ENCODE measurements at regions not wholly inside any gene's neighbourhood (a gene's known extent, or its start where the extent isn't known, plus 50 kb on each side); places are given as distances from the start of the nearest gene placed in this dataset.

DNA sequence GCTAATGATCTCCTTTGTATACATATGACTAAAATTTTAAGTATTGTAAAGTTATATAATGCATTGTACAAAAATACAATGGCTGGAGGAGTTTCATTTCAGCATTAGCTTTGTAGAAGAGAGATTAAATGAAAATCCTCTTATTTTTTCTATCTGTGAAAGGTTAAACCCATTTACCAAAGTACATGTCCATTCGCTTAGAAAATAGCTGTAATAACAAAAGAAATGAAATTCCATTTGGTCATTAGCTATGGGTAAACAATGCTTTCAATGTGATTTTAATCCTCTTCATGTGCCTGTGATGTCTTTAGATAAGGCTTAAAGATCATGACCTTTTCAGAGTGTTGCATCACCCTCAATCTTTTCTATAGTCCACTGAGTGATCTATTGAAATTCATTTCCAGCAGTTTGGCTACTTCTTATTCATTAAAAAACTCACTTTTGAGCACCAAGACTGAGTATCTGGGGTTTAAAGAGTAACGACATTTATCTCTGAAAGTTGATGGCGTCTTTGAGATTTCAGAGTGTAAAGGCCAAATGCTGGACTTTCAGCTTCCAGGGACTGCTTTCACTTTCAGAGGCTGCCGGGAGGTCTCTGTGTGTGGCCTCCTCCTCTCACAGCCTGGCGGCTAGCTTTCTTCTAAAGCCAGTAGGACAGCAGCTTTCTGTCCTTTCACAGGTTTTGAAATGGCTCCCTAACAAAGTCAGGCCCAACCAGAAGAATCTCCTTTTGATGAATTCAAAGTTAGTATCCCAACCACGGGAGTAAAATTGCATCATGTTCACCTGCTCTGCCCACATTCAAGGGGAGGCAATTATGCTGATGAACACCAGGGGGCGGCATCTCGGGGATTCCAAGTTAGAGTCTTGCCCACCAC lies 701.4 kb upstream of the COBL start:
- POLR2A ChIA-PET: no interaction called here
- Histone ChIP-seq H3K4me3 (ENCODE audit: low read depth, low read length) (no peak overlapping the region; the same call in 1 of the 2 replicates), H3K4me1 (ENCODE audit: control insufficient read depth, insufficient read depth, low read length) (no peaks in the 10 kb centered on the region), H3K27ac (ENCODE audit: extremely low read depth, low read depth, low read length) (no peak overlapping the region), H3K36me3 (ENCODE audit: control insufficient read depth in 2 of 2, insufficient read depth in 1 of 2, low read length in 2 of 2) (no peaks in the 10 kb centered on the region), H3K9me3 (ENCODE audit: control insufficient read depth, insufficient read depth, low read depth, low read length) (no peaks in the 10 kb centered on the region)
- TF ChIP-seq ZNF433 (tag by site-specific recombination; IDR thresholded peaks at IDR 0.05; ENCODE audit: low read depth) (no peak), KLF16 (tag by site-specific recombination; IDR thresholded peaks at IDR 0.05) (no peak), ZNF707 (tag by site-specific recombination; IDR thresholded peaks at IDR 0.05) (no peak), ZNF133 (tag by site-specific recombination; IDR thresholded peaks at IDR 0.05) (no peak), ZNF600 (tag by site-specific recombination; IDR thresholded peaks at IDR 0.05) (no peak), HOXD13 (CRISPR knock-in tag; IDR thresholded peaks at IDR 0.05; ENCODE audit: borderline replicate concordance) (no peak), ZNF529 (tag by site-specific recombination; IDR thresholded peaks at IDR 0.05; ENCODE audit: insufficient replicate concordance) (no peak), ZNF10 (tag by site-specific recombination; IDR thresholded peaks at IDR 0.05) (no peak)
- TF ChIP-seq, protein P1, sequence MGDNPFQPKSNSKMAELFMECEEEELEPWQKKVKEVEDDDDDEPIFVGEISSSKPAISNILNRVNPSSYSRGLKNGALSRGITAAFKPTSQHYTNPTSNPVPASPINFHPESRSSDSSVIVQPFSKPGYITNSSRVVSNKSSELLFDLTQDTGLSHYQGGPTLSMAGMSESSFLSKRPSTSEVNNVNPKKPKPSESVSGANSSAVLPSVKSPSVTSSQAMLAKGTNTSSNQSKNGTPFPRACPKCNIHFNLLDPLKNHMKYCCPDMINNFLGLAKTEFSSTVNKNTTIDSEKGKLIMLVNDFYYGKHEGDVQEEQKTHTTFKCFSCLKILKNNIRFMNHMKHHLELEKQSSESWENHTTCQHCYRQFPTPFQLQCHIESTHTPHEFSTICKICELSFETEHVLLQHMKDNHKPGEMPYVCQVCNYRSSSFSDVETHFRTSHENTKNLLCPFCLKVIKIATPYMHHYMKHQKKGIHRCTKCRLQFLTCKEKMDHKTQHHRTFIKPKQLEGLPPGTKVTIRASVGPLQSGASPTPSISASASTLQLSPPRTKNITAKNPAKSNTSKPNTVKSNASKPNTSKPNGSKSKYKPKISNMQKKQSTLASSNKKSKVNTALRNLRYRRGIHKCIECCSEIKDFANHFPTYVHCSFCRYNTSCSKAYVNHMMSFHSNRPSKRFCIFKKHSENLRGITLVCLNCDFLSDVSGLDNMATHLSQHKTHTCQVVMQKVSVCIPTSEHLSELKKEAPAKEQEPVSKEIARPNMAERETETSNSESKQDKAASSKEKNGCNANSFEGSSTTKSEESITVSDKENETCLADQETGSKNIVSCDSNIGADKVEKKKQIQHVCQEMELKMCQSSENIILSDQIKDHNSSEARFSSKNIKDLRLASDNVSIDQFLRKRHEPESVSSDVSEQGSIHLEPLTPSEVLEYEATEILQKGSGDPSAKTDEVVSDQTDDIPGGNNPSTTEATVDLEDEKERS (tag by site-specific recombination; IDR thresholded peaks at IDR 0.05): no peak
- TF ChIP-seq, protein P2, sequence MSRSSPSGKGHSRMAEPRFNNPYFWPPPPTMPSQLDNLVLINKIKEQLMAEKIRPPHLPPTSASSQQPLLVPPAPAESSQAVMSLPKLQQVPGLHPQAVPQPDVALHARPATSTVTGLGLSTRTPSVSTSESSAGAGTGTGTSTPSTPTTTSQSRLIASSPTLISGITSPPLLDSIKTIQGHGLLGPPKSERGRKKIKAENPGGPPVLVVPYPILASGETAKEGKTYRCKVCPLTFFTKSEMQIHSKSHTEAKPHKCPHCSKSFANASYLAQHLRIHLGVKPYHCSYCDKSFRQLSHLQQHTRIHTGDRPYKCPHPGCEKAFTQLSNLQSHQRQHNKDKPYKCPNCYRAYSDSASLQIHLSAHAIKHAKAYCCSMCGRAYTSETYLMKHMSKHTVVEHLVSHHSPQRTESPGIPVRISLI (tag by site-specific recombination; IDR thresholded peaks at IDR 0.05): no peak
- TF ChIP-seq, protein P3, sequence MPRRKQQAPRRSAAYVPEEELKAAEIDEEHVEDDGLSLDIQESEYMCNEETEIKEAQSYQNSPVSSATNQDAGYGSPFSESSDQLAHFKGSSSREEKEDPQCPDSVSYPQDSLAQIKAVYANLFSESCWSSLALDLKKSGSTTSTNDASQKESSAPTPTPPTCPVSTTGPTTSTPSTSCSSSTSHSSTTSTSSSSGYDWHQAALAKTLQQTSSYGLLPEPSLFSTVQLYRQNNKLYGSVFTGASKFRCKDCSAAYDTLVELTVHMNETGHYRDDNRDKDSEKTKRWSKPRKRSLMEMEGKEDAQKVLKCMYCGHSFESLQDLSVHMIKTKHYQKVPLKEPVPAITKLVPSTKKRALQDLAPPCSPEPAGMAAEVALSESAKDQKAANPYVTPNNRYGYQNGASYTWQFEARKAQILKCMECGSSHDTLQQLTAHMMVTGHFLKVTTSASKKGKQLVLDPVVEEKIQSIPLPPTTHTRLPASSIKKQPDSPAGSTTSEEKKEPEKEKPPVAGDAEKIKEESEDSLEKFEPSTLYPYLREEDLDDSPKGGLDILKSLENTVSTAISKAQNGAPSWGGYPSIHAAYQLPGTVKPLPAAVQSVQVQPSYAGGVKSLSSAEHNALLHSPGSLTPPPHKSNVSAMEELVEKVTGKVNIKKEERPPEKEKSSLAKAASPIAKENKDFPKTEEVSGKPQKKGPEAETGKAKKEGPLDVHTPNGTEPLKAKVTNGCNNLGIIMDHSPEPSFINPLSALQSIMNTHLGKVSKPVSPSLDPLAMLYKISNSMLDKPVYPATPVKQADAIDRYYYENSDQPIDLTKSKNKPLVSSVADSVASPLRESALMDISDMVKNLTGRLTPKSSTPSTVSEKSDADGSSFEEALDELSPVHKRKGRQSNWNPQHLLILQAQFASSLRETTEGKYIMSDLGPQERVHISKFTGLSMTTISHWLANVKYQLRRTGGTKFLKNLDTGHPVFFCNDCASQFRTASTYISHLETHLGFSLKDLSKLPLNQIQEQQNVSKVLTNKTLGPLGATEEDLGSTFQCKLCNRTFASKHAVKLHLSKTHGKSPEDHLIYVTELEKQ (tag by site-specific recombination; IDR thresholded peaks at IDR 0.05; ENCODE audit: borderline replicate concordance): no peak
- TF ChIP-seq, protein P4, sequence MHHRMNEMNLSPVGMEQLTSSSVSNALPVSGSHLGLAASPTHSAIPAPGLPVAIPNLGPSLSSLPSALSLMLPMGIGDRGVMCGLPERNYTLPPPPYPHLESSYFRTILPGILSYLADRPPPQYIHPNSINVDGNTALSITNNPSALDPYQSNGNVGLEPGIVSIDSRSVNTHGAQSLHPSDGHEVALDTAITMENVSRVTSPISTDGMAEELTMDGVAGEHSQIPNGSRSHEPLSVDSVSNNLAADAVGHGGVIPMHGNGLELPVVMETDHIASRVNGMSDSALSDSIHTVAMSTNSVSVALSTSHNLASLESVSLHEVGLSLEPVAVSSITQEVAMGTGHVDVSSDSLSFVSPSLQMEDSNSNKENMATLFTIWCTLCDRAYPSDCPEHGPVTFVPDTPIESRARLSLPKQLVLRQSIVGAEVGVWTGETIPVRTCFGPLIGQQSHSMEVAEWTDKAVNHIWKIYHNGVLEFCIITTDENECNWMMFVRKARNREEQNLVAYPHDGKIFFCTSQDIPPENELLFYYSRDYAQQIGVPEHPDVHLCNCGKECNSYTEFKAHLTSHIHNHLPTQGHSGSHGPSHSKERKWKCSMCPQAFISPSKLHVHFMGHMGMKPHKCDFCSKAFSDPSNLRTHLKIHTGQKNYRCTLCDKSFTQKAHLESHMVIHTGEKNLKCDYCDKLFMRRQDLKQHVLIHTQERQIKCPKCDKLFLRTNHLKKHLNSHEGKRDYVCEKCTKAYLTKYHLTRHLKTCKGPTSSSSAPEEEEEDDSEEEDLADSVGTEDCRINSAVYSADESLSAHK (tag by site-specific recombination; IDR thresholded peaks at IDR 0.05): no peak
- TF ChIP-seq, protein P5, sequence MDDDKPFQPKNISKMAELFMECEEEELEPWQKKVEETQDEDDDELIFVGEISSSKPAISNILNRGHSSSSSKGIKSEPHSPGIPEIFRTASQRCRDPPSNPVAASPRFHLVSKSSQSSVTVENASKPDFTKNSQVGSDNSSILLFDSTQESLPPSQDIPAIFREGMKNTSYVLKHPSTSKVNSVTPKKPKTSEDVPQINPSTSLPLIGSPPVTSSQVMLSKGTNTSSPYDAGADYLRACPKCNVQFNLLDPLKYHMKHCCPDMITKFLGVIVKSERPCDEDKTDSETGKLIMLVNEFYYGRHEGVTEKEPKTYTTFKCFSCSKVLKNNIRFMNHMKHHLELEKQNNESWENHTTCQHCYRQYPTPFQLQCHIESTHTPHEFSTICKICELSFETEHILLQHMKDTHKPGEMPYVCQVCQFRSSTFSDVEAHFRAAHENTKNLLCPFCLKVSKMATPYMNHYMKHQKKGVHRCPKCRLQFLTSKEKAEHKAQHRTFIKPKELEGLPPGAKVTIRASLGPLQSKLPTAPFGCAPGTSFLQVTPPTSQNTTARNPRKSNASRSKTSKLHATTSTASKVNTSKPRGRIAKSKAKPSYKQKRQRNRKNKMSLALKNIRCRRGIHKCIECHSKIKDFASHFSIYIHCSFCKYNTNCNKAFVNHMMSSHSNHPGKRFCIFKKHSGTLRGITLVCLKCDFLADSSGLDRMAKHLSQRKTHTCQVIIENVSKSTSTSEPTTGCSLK (tag by site-specific recombination; IDR thresholded peaks at IDR 0.05): no peak
- CTCF ChIA-PET: interaction anchor here (0.7 to 1.8 kb wide), 8 partner anchors 9 to 1014 kb away, joined by 3 to 10 read pairs (median 3); no protein-coding TSS in a partner anchor

Measured in HEK293 (cell line).